WTC11 (cell line): ENCODE measurements at regions not wholly inside any gene's neighbourhood (a gene's known extent, or its start where the extent isn't known, plus 50 kb on each side); places are given as distances from the start of the nearest gene placed in this dataset.

Experiments used
- ATF1 ChIP-seq: sonication (generic); formaldehyde crosslinking; IDR thresholded peaks from 2 replicates; pipeline ENCODE4 v1.8.1; 2023; ENCODE audit warnings: mild to moderate bottlenecking, moderate library complexity, missing genetic modification reagents
- ATF3 ChIP-seq: sonication (generic); formaldehyde crosslinking; conservative IDR thresholded peaks from 2 replicates; pipeline ENCODE4 v1.8.1; 2022; ENCODE audit warnings: mild to moderate bottlenecking, missing genetic modification reagents
- CTCF ChIP-seq: fragments of 200-600 bp; IDR thresholded peaks from 2 replicates; pipeline ENCODE4 v1.8.0; 2022; ENCODE audit warnings: antibody characterized with exemption
- ETV6 ChIP-seq: sonication (generic); formaldehyde crosslinking; IDR thresholded peaks from 2 replicates; pipeline ENCODE4 v1.8.1; 2022; ENCODE audit warnings: mild to moderate bottlenecking, missing genetic modification reagents
- JUN ChIP-seq: sonication (generic); formaldehyde crosslinking; IDR thresholded peaks from 2 replicates; pipeline ENCODE4 v1.8.0; 2023; ENCODE audit warnings: mild to moderate bottlenecking, missing genetic modification reagents
- NR3C1 ChIP-seq: sonication (generic); formaldehyde crosslinking; conservative IDR thresholded peaks from 2 replicates; pipeline ENCODE4 v1.8.1; 2023; ENCODE audit warnings: low read depth, mild to moderate bottlenecking, missing genetic modification reagents
- TEAD1 ChIP-seq: sonication (generic); formaldehyde crosslinking; IDR thresholded peaks from 2 replicates; pipeline ENCODE4 v1.8.0; 2022; ENCODE audit warnings: mild to moderate bottlenecking, missing genetic modification reagents
- USF2 ChIP-seq: sonication (generic); formaldehyde crosslinking; IDR thresholded peaks from 2 replicates; pipeline ENCODE4 v1.8.1; 2023; ENCODE audit warnings: mild to moderate bottlenecking, missing genetic modification reagents, moderate library complexity
- ZNF121 ChIP-seq: sonication (generic); formaldehyde crosslinking; IDR thresholded peaks from 2 replicates; pipeline ENCODE4 v1.8.0; 2023; ENCODE audit warnings: missing genetic modification reagents
- ZNF317 ChIP-seq: sonication (generic); formaldehyde crosslinking; IDR thresholded peaks from 2 replicates; pipeline ENCODE4 v1.8.1; 2023; ENCODE audit warnings: low read depth, mild to moderate bottlenecking, moderate library complexity, missing genetic modification reagents, borderline replicate concordance

GRCh38 chr20:7540018-7540417, 400.2 kb downstream of the HAO1 start:
- TF ChIP-seq CTCF: no peak
- no peak for TF ChIP-seq USF2 (CRISPR knock-in tag)
- TF ChIP-seq ZNF121 (CRISPR knock-in tag): no peak
- TF ChIP-seq TEAD1: no peak
- no peak for TF ChIP-seq ETV6
- TF ChIP-seq ZNF317: no peak
- no peak for TF ChIP-seq ATF1 (CRISPR knock-in tag)
- TF ChIP-seq JUN (CRISPR knock-in tag): no peak
- no peak for TF ChIP-seq NR3C1 (CRISPR knock-in tag)
- no peak for TF ChIP-seq ATF3 (CRISPR knock-in tag)
